Ascending aorta (tissue), 2 donors: ENCODE measurements at regions not wholly inside any gene's neighbourhood (a gene's known extent, or its start where the extent isn't known, plus 50 kb on each side); places are given as distances from the start of the nearest gene placed in this dataset.

Experiments used
- DNase-seq, 2 donors: peaks; one replicate each; pipeline ENCODE4 v3.0.0-alpha.2; 2019; ENCODE audit warnings: low spot score in 2 of 2
- H3K27ac ChIP-seq, 2 donors: fragments of 200-600 bp; sonication (generic); one replicate each; pipeline ENCODE4 v1.5.1; 2016 to 2017; ENCODE audit warnings: mild to moderate bottlenecking in 1 of 2
- H3K27me3 ChIP-seq: fragments of 200-600 bp; sonication (generic); one replicate; pipeline ENCODE4 v1.5.1; 2017
- H3K36me3 ChIP-seq, 2 donors: fragments of 200-600 bp; sonication (generic); one replicate each; pipeline ENCODE4 v1.5.1; 2016
- H3K4me1 ChIP-seq, 2 donors: fragments of 200-600 bp; sonication (generic); one replicate each; pipeline ENCODE4 v1.5.1; 2016 to 2017; ENCODE audit warnings: mild to moderate bottlenecking in 1 of 2
- H3K4me3 ChIP-seq, 2 donors: fragments of 200-600 bp; sonication (generic); one replicate each; pipeline ENCODE4 v1.5.1; 2016 to 2017; ENCODE audit warnings: mild to moderate bottlenecking in 1 of 2
- H3K9me3 ChIP-seq, 2 donors: fragments of 200-600 bp; sonication (generic); one replicate each; pipeline ENCODE4 v1.5.1; 2016
- CTCF ChIP-seq, 3 experiments: fragments of 200-600 bp in 2 of 3; fragments of 450-650 bp in 1 of 3; sonication (generic) in 2 of 3; IDR thresholded peaks; one replicate each; pipeline ENCODE4 v1.5.1; 2016 to 2019; ENCODE audit warnings: antibody characterized with exemption in 3 of 3, mild to moderate bottlenecking in 1 of 3, moderate library complexity in 1 of 3
- intact Hi-C: fragments of 100-400 bp; cut with DNase I; formaldehyde crosslinking; loops from one replicate; pipeline ENCODE4 v1.15.1; 2023

- TF ChIP-seq CTCF (IDR thresholded peaks at IDR 0.05), result no peak
- Histone ChIP-seq H3K27ac (no peak overlapping the region), H3K36me3 (no peaks in the 10 kb centered on the region), H3K27me3 (no peaks in the 10 kb centered on the region), H3K4me3 (no peak overlapping the region), H3K4me1 (no peaks in the 10 kb centered on the region), H3K9me3 (no peaks in the 10 kb centered on the region)
- DNase-seq, result no peak
- intact Hi-C loops, result no loop called here
Observed at GRCh38 chr9:74025402-74025925, 471.7 kb upstream of the RORB start.

- H3K9me3 ChIP-seq, result no peaks in the 10 kb centered on the region
- intact Hi-C loops, result no loop called here
- H3K4me3 ChIP-seq, result no peak overlapping the region
- no peaks in the 10 kb centered on the region for H3K4me1 ChIP-seq
- TF ChIP-seq CTCF (IDR thresholded peaks at IDR 0.05), result no peak
- H3K27me3 ChIP-seq, result no peaks in the 10 kb centered on the region
- H3K36me3 ChIP-seq, result no peaks in the 10 kb centered on the region
- H3K27ac ChIP-seq, result no peak overlapping the region
- DNase-seq, result no peak
Observed at GRCh38 chr9:74032421-74032820, 464.7 kb upstream of the RORB start.

GRCh38 chr9:74035786-74036185, 461.3 kb upstream of the RORB start:
- DNase-seq, result no peak
- intact Hi-C loops, result no loop called here
- Histone ChIP-seq H3K27ac (no peak overlapping the region), H3K36me3 (no peaks in the 10 kb centered on the region), H3K27me3 (no peaks in the 10 kb centered on the region), H3K9me3 (no peaks in the 10 kb centered on the region), H3K4me3 (no peak overlapping the region), H3K4me1 (no peaks in the 10 kb centered on the region)
- no peak for TF ChIP-seq CTCF (IDR thresholded peaks at IDR 0.05)

- no peak for DNase-seq
Observed at GRCh38 chr9:74036549-74037231, 460.4 kb upstream of the RORB start.

GRCh38 chr9:74037274-74037673, 459.9 kb upstream of the RORB start:
- H3K9me3 ChIP-seq, result no peaks in the 10 kb centered on the region
- TF ChIP-seq CTCF (IDR thresholded peaks at IDR 0.05), result no peak
- intact Hi-C loops, result no loop called here
- no peaks in the 10 kb centered on the region for H3K4me1 ChIP-seq
- no peak for DNase-seq
- no peaks in the 10 kb centered on the region for H3K27me3 ChIP-seq
- no peak overlapping the region for H3K27ac ChIP-seq
- no peak overlapping the region for H3K4me3 ChIP-seq
- H3K36me3 ChIP-seq, result no peaks in the 10 kb centered on the region

More at GRCh38 chr9:74036549-74037231, 460.4 kb upstream of the RORB start:
- no peaks in the 10 kb centered on the region for H3K36me3 ChIP-seq
- H3K4me3 ChIP-seq, result no peak overlapping the region
- intact Hi-C loops, result no loop called here
- TF ChIP-seq CTCF (IDR thresholded peaks at IDR 0.05), result no peak
- no peaks in the 10 kb centered on the region for H3K27me3 ChIP-seq
- no peaks in the 10 kb centered on the region for H3K9me3 ChIP-seq
- no peaks in the 10 kb centered on the region for H3K4me1 ChIP-seq
- no peak overlapping the region for H3K27ac ChIP-seq
